ENCODE measurements at regions not wholly inside any gene's neighbourhood (a gene's known extent, or its start where the extent isn't known, plus 50 kb on each side); places are given as distances from the start of the nearest gene placed in this dataset.

DNA sequence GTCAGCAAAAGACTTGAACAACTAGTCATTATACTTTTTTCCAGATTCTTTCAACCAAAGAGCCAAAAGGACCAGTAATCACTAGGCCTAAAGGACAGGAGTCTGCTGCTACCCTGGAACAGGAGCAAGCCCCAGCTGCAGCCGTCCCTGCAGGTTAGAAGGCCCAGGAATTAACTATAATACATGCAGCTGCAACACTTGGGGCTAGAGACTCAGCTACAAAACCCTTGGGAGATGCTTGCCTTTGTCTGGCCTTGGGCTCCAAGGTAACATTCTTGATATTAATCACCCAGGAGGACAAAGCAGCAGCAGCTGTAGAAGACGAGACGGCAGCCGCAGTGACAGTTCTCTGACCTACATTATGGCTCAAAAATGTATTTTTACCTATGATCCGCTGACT, 841.2 kb upstream of the ADGRL4 start:
- Histone ChIP-seq H3K4me2 (ENCODE audit: low read depth, low read length) (no peak overlapping the region), H3K4me1 (ENCODE audit: insufficient read depth, low read length) (no peaks in the 10 kb centered on the region), H3K27me3 (ENCODE audit: control insufficient read depth in 1 of 2, insufficient read depth in 2 of 2, low read length in 2 of 2) (no peaks in the 10 kb centered on the region), H3K9ac (ENCODE audit: insufficient read depth, low read depth, low read length) (no peak overlapping the region), H3K9me3 (ENCODE audit: low read length) (peaks cover 58% of the 10 kb centered on the region), H3K27ac (ENCODE audit: extremely low read length, insufficient read depth, low read length) (no peak overlapping the region), H3K4me3 (replicated peaks in 1 of 3; ENCODE audit: insufficient read depth in 1 of 3, low read depth in 2 of 3, low read length in 3 of 3) (no peak overlapping the region), H2AFZ (ENCODE audit: low read length) (no peak overlapping the region), H3K79me2 (ENCODE audit: insufficient read depth, low read length) (no peaks in the 10 kb centered on the region), H4K20me1 (ENCODE audit: insufficient read depth, low read length) (no peaks in the 10 kb centered on the region), H3K36me3 (replicated peaks in 1 of 2; ENCODE audit: control insufficient read depth in 1 of 2, insufficient read depth in 2 of 2, low read length in 2 of 2) (no peaks in the 10 kb centered on the region)
- TF ChIP-seq THAP8 (CRISPR knock-in tag; IDR thresholded peaks at IDR 0.05; ENCODE audit: borderline replicate concordance), result no peak
- TF ChIP-seq ZNF205 (CRISPR knock-in tag; IDR thresholded peaks at IDR 0.05), result no peak
- TF ChIP-seq MEIS1 (CRISPR knock-in tag; IDR thresholded peaks at IDR 0.05; ENCODE audit: borderline replicate concordance), result no peak
- peak in 1 of 2 experiments; percentile 22; a peak in 2 of 4 replicates for TF ChIP-seq MAFK (conservative IDR thresholded peaks at IDR 0.05 in 1 of 2, IDR thresholded peaks at IDR 0.05 in 1 of 2; ENCODE audit: low read length in 2 of 2)
- 0 out of 2 replicates have a peak, but pooled peaks have one; percentile 16 for TF ChIP-seq MAFF (IDR thresholded peaks at IDR 0.05; ENCODE audit: low read depth, low read length)
- TF ChIP-seq AKAP8 (CRISPR knock-in tag; IDR thresholded peaks at IDR 0.05), result no peak
- ATAC-seq, result no peak
- POLR2A ChIA-PET, result no interaction called here
- in situ Hi-C loops (cut with HindIII; ENCODE audit: extremely low pct_ligation_motif_present, low pct_unique_long_range_greater_than_20kb), result no loop called here
- CTCF ChIA-PET (ENCODE audit: low intra/inter-chr PET ratio, low total read pairs), result no interaction called here
- WGBS (ENCODE audit: low lambda C conversion rate), result 14% methylated on average over 5 of the region's 5 CpGs
- intact Hi-C loops (cut with micrococcal nuclease; ENCODE audit: unreplicated experiment), result no loop called here
- no peak for DNase-seq (ENCODE audit: low spot score)
- no TSS peak for BruUV-seq (replicated peaks)
- FAIRE-seq, result no peak

GRCh38 chr1:79845936-79846335, 839.4 kb upstream of the ADGRL4 start:
- H3K27me3 ChIP-seq (ENCODE audit: control insufficient read depth in 1 of 2, insufficient read depth in 2 of 2, low read length in 2 of 2), result no peaks in the 10 kb centered on the region
- H2AFZ ChIP-seq (ENCODE audit: low read length), result no peak overlapping the region
- H3K27ac ChIP-seq (ENCODE audit: extremely low read length, insufficient read depth, low read length), result no peak overlapping the region
- CTCF ChIA-PET (ENCODE audit: low intra/inter-chr PET ratio, low total read pairs), result no interaction called here
- in situ Hi-C loops (cut with HindIII; ENCODE audit: extremely low pct_ligation_motif_present, low pct_unique_long_range_greater_than_20kb) (no loop called here), intact Hi-C loops (cut with micrococcal nuclease; ENCODE audit: unreplicated experiment) (no loop called here)
- no peaks in the 10 kb centered on the region for H3K36me3 ChIP-seq (replicated peaks in 1 of 2; ENCODE audit: control insufficient read depth in 1 of 2, insufficient read depth in 2 of 2, low read length in 2 of 2)
- H3K4me2 ChIP-seq (ENCODE audit: low read depth, low read length), result no peak overlapping the region
- H3K4me1 ChIP-seq (ENCODE audit: insufficient read depth, low read length), result no peaks in the 10 kb centered on the region
- no peak overlapping the region for H3K9ac ChIP-seq (ENCODE audit: insufficient read depth, low read depth, low read length)
- DNase-seq (ENCODE audit: low spot score) (no peak), FAIRE-seq (no peak), ATAC-seq (no peak)
- BruUV-seq (replicated peaks), result no TSS peak
- POLR2A ChIA-PET, result no interaction called here
- H3K79me2 ChIP-seq (ENCODE audit: insufficient read depth, low read length), result no peaks in the 10 kb centered on the region
- peaks cover 61% of the 10 kb centered on the region for H3K9me3 ChIP-seq (ENCODE audit: low read length)
- WGBS (ENCODE audit: low lambda C conversion rate), result 3% methylated on average over 1 of the region's 1 CpG
- no peak overlapping the region for H3K4me3 ChIP-seq (replicated peaks in 1 of 3; ENCODE audit: insufficient read depth in 1 of 3, low read depth in 2 of 3, low read length in 3 of 3)
- no peaks in the 10 kb centered on the region for H4K20me1 ChIP-seq (ENCODE audit: insufficient read depth, low read length)
- TF ChIP-seq ZBTB25 (CRISPR knock-in tag; IDR thresholded peaks at IDR 0.05) (no peak), ZFP36L2 (CRISPR knock-in tag; IDR thresholded peaks at IDR 0.05) (no peak), ZBTB1 (CRISPR knock-in tag; IDR thresholded peaks at IDR 0.05; ENCODE audit: borderline replicate concordance) (no peak), IKZF4 (CRISPR knock-in tag; IDR thresholded peaks at IDR 0.05; ENCODE audit: borderline replicate concordance, low read depth, not compliant biosample characterization) (no peak), MAZ (IDR thresholded peaks at IDR 0.05; ENCODE audit: borderline replicate concordance, low read depth, low read length) (no peak), MAZ (CRISPR knock-in tag; IDR thresholded peaks at IDR 0.05; ENCODE audit: low read depth) (no peak), ZNF660 (CRISPR knock-in tag; IDR thresholded peaks at IDR 0.05; ENCODE audit: borderline replicate concordance, low read depth) (no peak), TCF7 (IDR thresholded peaks at IDR 0.05; ENCODE audit: low read depth) (no peak), ZNF225 (CRISPR knock-in tag; IDR thresholded peaks at IDR 0.05) (no peak), POLR2G (IDR thresholded peaks at IDR 0.05; ENCODE audit: low read depth, low read length) (no peak), ZNF224 (CRISPR knock-in tag; IDR thresholded peaks at IDR 0.05) (no peak), ONECUT2 (CRISPR knock-in tag; IDR thresholded peaks at IDR 0.05) (no peak), SPEN (CRISPR knock-in tag; IDR thresholded peaks at IDR 0.05; ENCODE audit: low read depth) (no peak), KMT2A (CRISPR knock-in tag; IDR thresholded peaks at IDR 0.05) (no peak)

Measured in HepG2 (cell line).